Esophagus muscularis mucosa (tissue), 3 donors: ENCODE measurements at regions not wholly inside any gene's neighbourhood (a gene's known extent, or its start where the extent isn't known, plus 50 kb on each side); places are given as distances from the start of the nearest gene placed in this dataset.

ENCODE experiments used
- CTCF ChIP-seq, 3 experiments: fragments of 200-600 bp in 2 of 3; fragments of 450-650 bp in 1 of 3; sonication (generic) in 2 of 3; IDR thresholded peaks; one replicate each; pipeline ENCODE4 v1.5.1; 2017 to 2019; ENCODE audit warnings: antibody characterized with exemption in 3 of 3, mild to moderate bottlenecking in 2 of 3, moderate library complexity in 1 of 3
- POLR2A ChIP-seq: fragments of 450-650 bp; IDR thresholded peaks from one replicate; pipeline ENCODE4 v1.6.1; 2017; ENCODE audit warnings: antibody characterized with exemption, moderate library complexity, mild to moderate bottlenecking, low read depth
- POLR2AphosphoS5 ChIP-seq, 2 donors: sonication (generic); formaldehyde crosslinking; IDR thresholded peaks; one replicate each; pipeline ENCODE4 v1.6.1; 2017; ENCODE audit warnings: antibody characterized with exemption in 2 of 2

- TF ChIP-seq CTCF (IDR thresholded peaks at IDR 0.05), result no peak
- TF ChIP-seq POLR2AphosphoS5 (IDR thresholded peaks at IDR 0.05), result no peak
- no peak for TF ChIP-seq POLR2A
Measured at GRCh38 chr10:3235395-3235794, 62.8 kb upstream of the PITRM1 start.
